ENCODE measurements at regions not wholly inside any gene's neighbourhood (a gene's known extent, or its start where the extent isn't known, plus 50 kb on each side); places are given as distances from the start of the nearest gene placed in this dataset.

- Histone ChIP-seq H4K20me1 (ENCODE audit: insufficient read depth, low read length) (no peaks in the 10 kb centered on the region), H3K27me3 (ENCODE audit: insufficient read depth, low read length) (no peaks in the 10 kb centered on the region), H2AFZ (ENCODE audit: low read depth, low read length) (no peak overlapping the region), H3K4me1 (ENCODE audit: insufficient read depth, low read length) (no peaks in the 10 kb centered on the region), H3K4me2 (ENCODE audit: low read length) (no peak overlapping the region), H3K9me3 (ENCODE audit: insufficient read depth, low read depth, low read length) (no peaks in the 10 kb centered on the region), H3K36me3 (ENCODE audit: insufficient read depth, low read length) (no peaks in the 10 kb centered on the region), H3K79me2 (ENCODE audit: insufficient read depth, low read length) (no peaks in the 10 kb centered on the region), H3K27ac (ENCODE audit: low read depth, low read length) (no peak overlapping the region), H3K9ac (ENCODE audit: low read length) (no peak overlapping the region), H3K4me3 (ENCODE audit: insufficient read depth, low read depth, low read length) (no peak overlapping the region)
- no peak for TF ChIP-seq CTCF (IDR thresholded peaks at IDR 0.05; ENCODE audit: insufficient read depth, low read depth, low read length)
- no peak for TF ChIP-seq EZH2 (IDR thresholded peaks at IDR 0.05; ENCODE audit: insufficient read depth, low read length)
- Mint-ChIP-seq H3K4me1 (ENCODE audit: low read depth, unreplicated experiment) (no peaks in the 10 kb centered on the region), H3K4me3 (ENCODE audit: unreplicated experiment) (no peak overlapping the region), H3K9me3 (ENCODE audit: unreplicated experiment) (no peaks in the 10 kb centered on the region), H3K27ac (ENCODE audit: unreplicated experiment) (no peak overlapping the region), H3K36me3 (ENCODE audit: low read depth, unreplicated experiment) (no peaks in the 10 kb centered on the region), H3K27me3 (ENCODE audit: low read depth, unreplicated experiment) (peaks cover 2% of the 10 kb centered on the region)
- FAIRE-seq (no peak), DNase-seq (ENCODE audit: low read depth) (no peak)
Observed at GRCh38 chr1:58144698-58145270, 401.7 kb downstream of the OMA1 start.

DNA sequence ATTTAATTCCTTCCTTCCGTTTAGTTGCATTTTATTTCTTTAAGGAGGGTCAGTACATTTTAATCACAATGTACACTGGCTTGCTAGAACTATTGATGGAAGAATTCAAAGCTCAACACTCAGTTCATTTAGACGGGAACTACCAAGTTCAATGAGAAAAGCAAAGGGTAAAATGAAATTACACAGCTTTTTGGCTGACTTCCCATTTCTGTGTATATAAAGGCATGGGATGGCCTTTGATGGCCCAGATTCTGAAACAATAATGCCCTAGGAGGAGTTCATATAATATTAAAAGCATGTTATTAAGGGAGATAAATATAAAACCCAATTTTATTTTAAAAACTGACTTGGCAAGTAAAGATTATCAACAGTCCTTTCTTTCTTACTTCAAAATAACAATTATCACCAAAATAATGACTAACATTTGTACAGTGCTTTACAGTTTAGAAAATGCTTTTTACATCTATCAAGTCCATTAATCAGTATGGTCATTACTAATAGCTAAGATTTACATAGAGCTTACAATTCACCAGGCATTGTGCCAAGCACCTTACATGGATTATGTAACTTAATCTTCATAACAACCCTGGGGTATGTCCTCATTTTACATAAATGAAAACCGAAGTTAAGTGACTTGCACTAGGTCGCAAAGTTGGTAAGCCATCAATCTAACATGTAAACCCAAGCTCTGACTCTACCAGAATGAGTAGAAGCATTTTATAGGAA lies 402.4 kb downstream of the OMA1 start:
- H3K4me3 ChIP-seq (ENCODE audit: insufficient read depth, low read depth, low read length) = no peak overlapping the region
- H2AFZ ChIP-seq (ENCODE audit: low read depth, low read length) = no peak overlapping the region
- H3K4me1 Mint-ChIP-seq (ENCODE audit: low read depth, unreplicated experiment) = no peaks in the 10 kb centered on the region
- H3K79me2 ChIP-seq (ENCODE audit: insufficient read depth, low read length) = no peaks in the 10 kb centered on the region
- H3K27me3 Mint-ChIP-seq (ENCODE audit: low read depth, unreplicated experiment) = peaks cover 2% of the 10 kb centered on the region
- no peak overlapping the region for H3K9ac ChIP-seq (ENCODE audit: low read length)
- H3K9me3 ChIP-seq (ENCODE audit: insufficient read depth, low read depth, low read length) = no peaks in the 10 kb centered on the region
- no peak overlapping the region for H3K4me3 Mint-ChIP-seq (ENCODE audit: unreplicated experiment)
- no peaks in the 10 kb centered on the region for H3K9me3 Mint-ChIP-seq (ENCODE audit: unreplicated experiment)
- no peaks in the 10 kb centered on the region for H3K4me1 ChIP-seq (ENCODE audit: insufficient read depth, low read length)
- H3K36me3 Mint-ChIP-seq (ENCODE audit: low read depth, unreplicated experiment) = no peaks in the 10 kb centered on the region
- no peaks in the 10 kb centered on the region for H3K27me3 ChIP-seq (ENCODE audit: insufficient read depth, low read length)
- no peaks in the 10 kb centered on the region for H4K20me1 ChIP-seq (ENCODE audit: insufficient read depth, low read length)
- TF ChIP-seq EZH2 (IDR thresholded peaks at IDR 0.05; ENCODE audit: insufficient read depth, low read length) = no peak
- TF ChIP-seq CTCF (IDR thresholded peaks at IDR 0.05; ENCODE audit: insufficient read depth, low read depth, low read length) = no peak
- no peak for DNase-seq (ENCODE audit: low read depth)
- no peak overlapping the region for H3K27ac Mint-ChIP-seq (ENCODE audit: unreplicated experiment)
- H3K27ac ChIP-seq (ENCODE audit: low read depth, low read length) = no peak overlapping the region
- H3K36me3 ChIP-seq (ENCODE audit: insufficient read depth, low read length) = no peaks in the 10 kb centered on the region
- no peak for FAIRE-seq
- no peak overlapping the region for H3K4me2 ChIP-seq (ENCODE audit: low read length)

- no peaks in the 10 kb centered on the region for H3K9me3 ChIP-seq (ENCODE audit: insufficient read depth, low read depth, low read length)
- no peak overlapping the region for H3K4me3 ChIP-seq (ENCODE audit: insufficient read depth, low read depth, low read length)
- peaks cover 6% of the 10 kb centered on the region for H3K9me3 Mint-ChIP-seq (ENCODE audit: unreplicated experiment)
- no peak overlapping the region for H2AFZ ChIP-seq (ENCODE audit: low read depth, low read length)
- H3K79me2 ChIP-seq (ENCODE audit: insufficient read depth, low read length) = no peaks in the 10 kb centered on the region
- no peak overlapping the region for H3K9ac ChIP-seq (ENCODE audit: low read length)
- H4K20me1 ChIP-seq (ENCODE audit: insufficient read depth, low read length) = no peaks in the 10 kb centered on the region
- DNase-seq (ENCODE audit: low read depth) (no peak), FAIRE-seq (no peak)
- H3K27me3 ChIP-seq (ENCODE audit: insufficient read depth, low read length) = no peaks in the 10 kb centered on the region
- H3K36me3 Mint-ChIP-seq (ENCODE audit: low read depth, unreplicated experiment) = no peaks in the 10 kb centered on the region
- H3K36me3 ChIP-seq (ENCODE audit: insufficient read depth, low read length) = no peaks in the 10 kb centered on the region
- no peak overlapping the region for H3K4me2 ChIP-seq (ENCODE audit: low read length)
- no peak overlapping the region for H3K27ac Mint-ChIP-seq (ENCODE audit: unreplicated experiment)
- TF ChIP-seq EZH2 (IDR thresholded peaks at IDR 0.05; ENCODE audit: insufficient read depth, low read length) = no peak
- no peaks in the 10 kb centered on the region for H3K4me1 ChIP-seq (ENCODE audit: insufficient read depth, low read length)
- no peaks in the 10 kb centered on the region for H3K4me1 Mint-ChIP-seq (ENCODE audit: low read depth, unreplicated experiment)
- H3K27me3 Mint-ChIP-seq (ENCODE audit: low read depth, unreplicated experiment) = peaks cover 4% of the 10 kb centered on the region
- no peak overlapping the region for H3K27ac ChIP-seq (ENCODE audit: low read depth, low read length)
- H3K4me3 Mint-ChIP-seq (ENCODE audit: unreplicated experiment) = no peak overlapping the region
Observed at GRCh38 chr1:58136387-58136786, 410.1 kb downstream of the OMA1 start.

Data from astrocyte (in vitro differentiated cells and primary cell).